ENCODE measurements at regions not wholly inside any gene's neighbourhood (a gene's known extent, or its start where the extent isn't known, plus 50 kb on each side); places are given as distances from the start of the nearest gene placed in this dataset.

DNA sequence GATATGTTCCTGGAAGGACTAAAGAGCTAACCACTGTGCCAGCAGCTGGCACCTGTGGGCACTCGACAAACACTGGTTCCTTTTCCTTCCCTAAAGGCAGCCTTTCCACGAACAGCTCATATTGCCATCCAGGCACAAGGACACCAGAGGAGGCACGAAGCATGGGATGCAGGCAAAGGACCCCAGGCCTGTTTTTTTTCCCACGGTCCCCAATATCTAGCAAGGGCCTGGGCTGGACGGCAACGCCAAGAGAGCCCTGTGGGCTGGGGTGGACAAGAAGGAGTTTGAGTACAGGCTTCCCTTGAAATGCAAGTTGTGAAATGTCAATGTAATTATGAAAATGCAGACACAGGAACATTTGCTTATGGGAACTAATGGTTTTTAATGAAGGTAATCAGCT lies 135.9 kb downstream of the CYP26B1 start:
- TF ChIP-seq CTCF (IDR thresholded peaks at IDR 0.05): no peak
- TF ChIP-seq EZH2 (IDR thresholded peaks at IDR 0.05): no peak

Data from neural progenitor cell (in vitro differentiated cells).